ENCODE measurements at regions not wholly inside any gene's neighbourhood (a gene's known extent, or its start where the extent isn't known, plus 50 kb on each side); places are given as distances from the start of the nearest gene placed in this dataset.

- no peak for ATAC-seq (replicated peaks)
- no peaks in the 10 kb centered on the region for H3K4me1 Mint-ChIP-seq
- H3K27ac Mint-ChIP-seq, result no peak overlapping the region
- no peaks in the 10 kb centered on the region for H3K36me3 Mint-ChIP-seq (ENCODE audit: low read depth)
- H3K4me3 Mint-ChIP-seq, result no peak overlapping the region
- H3K27me3 Mint-ChIP-seq, result no peaks in the 10 kb centered on the region
- peaks cover 4% of the 10 kb centered on the region for H3K9me3 Mint-ChIP-seq
Measured at GRCh38 chr16:5972747-5973146, 875.2 kb upstream of the EEF2KMT start.

- Mint-ChIP-seq H3K36me3 (ENCODE audit: low read depth) (no peaks in the 10 kb centered on the region), H3K4me1 (no peaks in the 10 kb centered on the region), H3K9me3 (peaks cover 8% of the 10 kb centered on the region), H3K4me3 (no peak overlapping the region), H3K27me3 (no peaks in the 10 kb centered on the region), H3K27ac (no peak overlapping the region)
- no peak for ATAC-seq (replicated peaks)
Measured at GRCh38 chr16:5971924-5972323, 874.3 kb upstream of the EEF2KMT start.

GRCh38 chr16:5971106-5971505, 873.5 kb upstream of the EEF2KMT start:
- H3K27ac Mint-ChIP-seq, result no peak overlapping the region
- ATAC-seq (replicated peaks), result no peak
- peaks cover 8% of the 10 kb centered on the region for H3K9me3 Mint-ChIP-seq
- no peaks in the 10 kb centered on the region for H3K27me3 Mint-ChIP-seq
- no peak overlapping the region for H3K4me3 Mint-ChIP-seq
- no peaks in the 10 kb centered on the region for H3K36me3 Mint-ChIP-seq (ENCODE audit: low read depth)
- no peaks in the 10 kb centered on the region for H3K4me1 Mint-ChIP-seq

- H3K9me3 Mint-ChIP-seq, result peaks cover 4% of the 10 kb centered on the region
- H3K4me3 Mint-ChIP-seq, result no peak overlapping the region
- H3K27ac Mint-ChIP-seq, result no peak overlapping the region
- H3K27me3 Mint-ChIP-seq, result no peaks in the 10 kb centered on the region
- no peaks in the 10 kb centered on the region for H3K36me3 Mint-ChIP-seq (ENCODE audit: low read depth)
- no peaks in the 10 kb centered on the region for H3K4me1 Mint-ChIP-seq
- ATAC-seq (replicated peaks), result no peak
Measured at GRCh38 chr16:5966004-5966403, 868.4 kb upstream of the EEF2KMT start.

GRCh38 chr16:5965321-5965720, 867.7 kb upstream of the EEF2KMT start:
- no peak for ATAC-seq (replicated peaks)
- no peaks in the 10 kb centered on the region for H3K4me1 Mint-ChIP-seq
- H3K4me3 Mint-ChIP-seq, result no peak overlapping the region
- H3K9me3 Mint-ChIP-seq, result peaks cover 4% of the 10 kb centered on the region
- H3K27ac Mint-ChIP-seq, result no peak overlapping the region
- H3K27me3 Mint-ChIP-seq, result no peaks in the 10 kb centered on the region
- no peaks in the 10 kb centered on the region for H3K36me3 Mint-ChIP-seq (ENCODE audit: low read depth)

GRCh38 chr16:5951486-5951885, 853.9 kb upstream of the EEF2KMT start:
- no peaks in the 10 kb centered on the region for H3K27me3 Mint-ChIP-seq
- H3K27ac Mint-ChIP-seq, result no peak overlapping the region
- no peaks in the 10 kb centered on the region for H3K4me1 Mint-ChIP-seq
- no peaks in the 10 kb centered on the region for H3K36me3 Mint-ChIP-seq (ENCODE audit: low read depth)
- H3K9me3 Mint-ChIP-seq, result peaks cover 4% of the 10 kb centered on the region
- no peak overlapping the region for H3K4me3 Mint-ChIP-seq
- ATAC-seq (replicated peaks), result no peak

GRCh38 chr16:5944971-5945370, 847.4 kb upstream of the EEF2KMT start:
- Mint-ChIP-seq H3K4me3 (no peak overlapping the region), H3K4me1 (no peaks in the 10 kb centered on the region), H3K9me3 (peaks cover 33% of the 10 kb centered on the region), H3K27me3 (no peaks in the 10 kb centered on the region), H3K27ac (no peak overlapping the region), H3K36me3 (ENCODE audit: low read depth) (no peaks in the 10 kb centered on the region)
- no peak for ATAC-seq (replicated peaks)

- Mint-ChIP-seq H3K36me3 (ENCODE audit: low read depth) (no peaks in the 10 kb centered on the region), H3K9me3 (peaks cover 18% of the 10 kb centered on the region), H3K4me1 (no peaks in the 10 kb centered on the region), H3K27ac (no peak overlapping the region), H3K27me3 (no peaks in the 10 kb centered on the region), H3K4me3 (no peak overlapping the region)
- no peak for ATAC-seq (replicated peaks)
Measured at GRCh38 chr16:5938607-5939006, 841.0 kb upstream of the EEF2KMT start.

GRCh38 chr16:5932906-5933305, 835.3 kb upstream of the EEF2KMT start:
- Mint-ChIP-seq H3K36me3 (ENCODE audit: low read depth) (no peaks in the 10 kb centered on the region), H3K4me3 (no peak overlapping the region), H3K4me1 (no peaks in the 10 kb centered on the region), H3K27me3 (no peaks in the 10 kb centered on the region), H3K27ac (no peak overlapping the region), H3K9me3 (peaks cover 13% of the 10 kb centered on the region)
- ATAC-seq (replicated peaks), result no peak

- Mint-ChIP-seq H3K27me3 (no peaks in the 10 kb centered on the region), H3K4me3 (no peak overlapping the region), H3K9me3 (peaks cover 17% of the 10 kb centered on the region)
Measured at GRCh38 chr16:5928476-5929065, 831.0 kb upstream of the EEF2KMT start.

GRCh38 chr16:5925850-5926249, 828.3 kb upstream of the EEF2KMT start:
- Mint-ChIP-seq H3K27ac (no peak overlapping the region), H3K4me1 (no peaks in the 10 kb centered on the region), H3K36me3 (ENCODE audit: low read depth) (no peaks in the 10 kb centered on the region), H3K9me3 (peaks cover 17% of the 10 kb centered on the region), H3K4me3 (no peak overlapping the region), H3K27me3 (no peaks in the 10 kb centered on the region)
- ATAC-seq (replicated peaks), result no peak

More at GRCh38 chr16:5928476-5929065, 831.0 kb upstream of the EEF2KMT start:
- Mint-ChIP-seq H3K27ac (no peak overlapping the region), H3K36me3 (ENCODE audit: low read depth) (no peaks in the 10 kb centered on the region), H3K4me1 (no peaks in the 10 kb centered on the region)
- no peak for ATAC-seq (replicated peaks)

- Mint-ChIP-seq H3K27me3 (peaks cover 2% of the 10 kb centered on the region), H3K9me3 (peaks cover 12% of the 10 kb centered on the region), H3K4me3 (no peak overlapping the region), H3K36me3 (ENCODE audit: low read depth) (no peaks in the 10 kb centered on the region), H3K27ac (no peak overlapping the region), H3K4me1 (no peaks in the 10 kb centered on the region)
- ATAC-seq (replicated peaks), result no peak
Measured at GRCh38 chr16:5922686-5923085, 825.1 kb upstream of the EEF2KMT start.

- ATAC-seq (replicated peaks), result no peak
- H3K27me3 Mint-ChIP-seq, result peaks cover 3% of the 10 kb centered on the region
- H3K36me3 Mint-ChIP-seq (ENCODE audit: low read depth), result no peaks in the 10 kb centered on the region
- H3K9me3 Mint-ChIP-seq, result peaks cover 15% of the 10 kb centered on the region
- no peak overlapping the region for H3K4me3 Mint-ChIP-seq
- H3K4me1 Mint-ChIP-seq, result no peaks in the 10 kb centered on the region
- H3K27ac Mint-ChIP-seq, result no peak overlapping the region
Measured at GRCh38 chr16:5918567-5919130, 821.1 kb upstream of the EEF2KMT start.

GRCh38 chr16:5917436-5918195, 820.0 kb upstream of the EEF2KMT start:
- no peak overlapping the region for H3K4me3 Mint-ChIP-seq
- peaks cover 3% of the 10 kb centered on the region for H3K27me3 Mint-ChIP-seq
- no peaks in the 10 kb centered on the region for H3K4me1 Mint-ChIP-seq
- no peak overlapping the region for H3K27ac Mint-ChIP-seq
- ATAC-seq (replicated peaks), result no peak
- H3K36me3 Mint-ChIP-seq (ENCODE audit: low read depth), result no peaks in the 10 kb centered on the region
- peaks cover 15% of the 10 kb centered on the region for H3K9me3 Mint-ChIP-seq

GRCh38 chr16:5916711-5917191, 819.2 kb upstream of the EEF2KMT start:
- Mint-ChIP-seq H3K9me3 (peaks cover 18% of the 10 kb centered on the region), H3K27ac (no peak overlapping the region), H3K4me3 (no peak overlapping the region), H3K27me3 (peaks cover 3% of the 10 kb centered on the region), H3K36me3 (ENCODE audit: low read depth) (no peaks in the 10 kb centered on the region), H3K4me1 (no peaks in the 10 kb centered on the region)
- no peak for ATAC-seq (replicated peaks)
